GM18505 (cell line): ENCODE measurements at regions not wholly inside any gene's neighbourhood (a gene's known extent, or its start where the extent isn't known, plus 50 kb on each side); places are given as distances from the start of the nearest gene placed in this dataset.
"Not testable (repeated sequence)": the region's sequence is repeated elsewhere in the genome, so short reads cannot be mapped to it uniquely, and the experiment has no call there.

Experiments used
- ATAC-seq: cut with Tn5 transposase; IDR thresholded peaks from one replicate; pipeline ENCODE4 v1.9.1; 2021; ENCODE audit not compliant: unreplicated experiment
- POLR2A ChIP-seq: IDR thresholded peaks from 4 replicates; pipeline ENCODE4 v1.6.1; 2011; ENCODE audit warnings: borderline replicate concordance; ENCODE audit not compliant: insufficient read depth, insufficient read length; ENCODE audit errors: extremely low read depth

DNA sequence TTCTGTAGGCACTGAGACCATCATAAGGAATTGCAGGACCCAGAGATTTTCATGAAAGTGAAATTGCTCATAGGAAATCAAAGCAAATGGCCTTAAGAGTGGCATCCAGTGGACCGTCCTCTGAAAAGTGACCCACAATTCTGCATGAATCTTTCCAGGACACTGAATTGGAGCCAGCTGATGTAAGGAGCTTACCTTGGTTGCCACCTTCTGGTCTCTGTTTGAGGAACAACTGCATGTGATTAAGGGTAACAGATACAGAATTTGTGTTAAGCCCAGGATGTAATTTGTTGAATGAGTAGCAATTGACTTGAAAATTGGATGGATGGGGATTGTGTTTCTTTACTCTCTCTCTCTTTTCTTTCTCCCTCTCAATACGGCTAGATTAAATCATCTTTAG lies 49.9 kb upstream of the GAS1 start:
- no peak for ATAC-seq
- TF ChIP-seq POLR2A = no peak

DNA sequence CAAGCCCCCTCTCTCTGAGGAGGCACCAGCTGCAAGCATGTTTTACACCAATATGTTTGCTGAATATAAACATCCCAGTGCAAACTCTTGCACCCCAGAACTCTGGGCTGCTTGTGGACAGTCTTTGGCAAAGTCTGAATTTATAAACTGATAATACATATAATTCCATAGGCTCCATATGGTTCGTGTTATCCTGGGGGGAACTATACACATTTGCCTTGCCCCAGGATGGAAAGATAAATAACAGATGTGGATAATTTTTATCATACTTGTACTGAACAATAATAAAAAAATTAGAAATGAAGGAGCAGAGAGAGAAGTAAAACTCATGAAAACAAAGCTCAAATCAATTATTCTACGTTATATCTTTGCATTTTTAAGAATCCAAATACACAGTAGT lies 50.6 kb upstream of the GAS1 start:
- ATAC-seq = no peak
- no peak for TF ChIP-seq POLR2A

DNA sequence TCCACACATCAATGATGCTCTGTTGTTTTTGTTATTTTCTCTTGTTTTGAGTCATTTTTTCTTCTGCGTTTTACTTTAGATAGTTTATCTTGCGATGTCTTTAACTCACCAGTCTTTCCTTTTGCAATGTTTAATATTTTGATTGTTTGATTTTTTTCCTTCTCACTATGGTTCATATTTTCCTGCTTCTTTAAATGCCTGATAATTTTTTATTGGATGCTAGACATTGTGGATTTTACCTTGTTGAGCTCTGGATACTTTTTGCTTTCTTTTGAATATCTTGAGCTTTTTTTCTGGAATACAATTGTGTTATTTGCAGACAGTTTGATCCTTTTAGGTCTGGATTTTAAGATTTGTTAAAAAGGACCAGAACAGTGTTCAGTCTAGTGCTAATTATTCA lies 55.2 kb upstream of the GAS1 start:
- no peak for TF ChIP-seq POLR2A
- no peak for ATAC-seq

DNA sequence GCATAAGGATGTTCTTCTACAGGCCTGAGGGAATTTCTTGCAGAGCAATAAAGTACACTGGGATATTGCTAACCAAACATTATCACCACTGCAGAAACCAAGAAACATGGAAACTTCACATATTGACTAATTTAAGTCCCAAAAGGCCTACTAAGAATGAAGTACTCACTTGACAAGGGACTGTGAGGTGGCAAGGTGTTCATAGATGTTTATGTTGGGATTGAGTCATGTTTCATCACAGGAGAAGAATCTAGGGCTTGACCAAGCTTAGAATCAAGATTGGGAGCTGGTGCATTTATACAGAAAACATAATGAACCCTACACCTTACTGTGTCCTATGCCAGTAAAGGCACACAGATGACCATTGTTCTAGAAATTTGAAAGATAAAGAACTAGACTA lies 56.7 kb upstream of the GAS1 start:
- no peak for ATAC-seq

GRCh38 chr9:87006956-87007355 lies 59.6 kb upstream of the GAS1 start:
- TF ChIP-seq POLR2A = no peak
- ATAC-seq = no peak

More for the DNA sequence above, 56.7 kb upstream of the GAS1 start:
- no peak for TF ChIP-seq POLR2A

GRCh38 chr9:87007711-87008366 lies 60.5 kb upstream of the GAS1 start:
- no peak for TF ChIP-seq POLR2A
- no peak for ATAC-seq

DNA sequence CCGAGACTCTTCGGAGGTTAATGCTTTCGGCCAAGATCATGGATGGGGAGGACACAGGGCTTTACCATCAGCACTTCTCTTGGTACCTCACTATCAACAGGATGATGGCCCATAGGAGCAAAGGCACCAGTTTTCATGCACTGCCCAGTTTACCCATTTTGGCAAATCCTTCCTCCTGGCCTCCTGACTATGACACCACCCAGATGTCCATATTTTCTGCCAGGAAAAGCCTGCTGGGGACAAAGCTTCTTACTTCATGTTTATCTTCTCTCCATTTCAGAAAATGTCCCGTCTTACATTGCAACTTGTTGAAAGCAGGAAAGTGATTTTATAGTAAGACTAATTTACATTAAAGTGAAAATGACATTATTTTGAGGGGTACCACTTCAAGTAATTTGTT lies 61.4 kb upstream of the GAS1 start:
- no peak for TF ChIP-seq POLR2A
- no peak for ATAC-seq

DNA sequence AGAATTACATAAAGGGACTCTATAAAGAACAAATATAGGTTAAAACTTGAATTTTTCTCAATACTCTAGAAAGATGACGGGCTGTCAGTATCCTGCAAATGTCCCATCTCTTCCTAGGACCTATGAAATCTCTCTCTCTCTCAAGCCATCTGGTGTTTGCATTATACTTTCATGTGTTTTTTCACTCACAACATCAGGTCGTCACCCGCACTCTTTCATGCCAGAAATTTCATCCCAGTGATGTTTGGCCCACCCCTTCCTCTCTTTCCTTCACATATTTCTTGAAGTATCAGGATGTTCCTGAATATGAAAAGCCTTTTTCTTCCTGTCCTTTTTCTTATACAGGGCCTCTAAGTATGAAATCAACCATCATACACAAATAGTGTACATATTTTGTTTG lies 63.3 kb upstream of the GAS1 start:
- ATAC-seq = no peak
- TF ChIP-seq POLR2A = no peak

GRCh38 chr9:87011551-87011950 lies 64.2 kb upstream of the GAS1 start:
- TF ChIP-seq POLR2A = no peak
- ATAC-seq = no peak

GRCh38 chr9:87013490-87013889 lies 66.2 kb upstream of the GAS1 start:
- no peak for TF ChIP-seq POLR2A
- ATAC-seq = no peak

- TF ChIP-seq POLR2A = no peak
- no peak for ATAC-seq
These were observed 67.1 kb upstream of the GAS1 start for GRCh38 chr9:87014436-87014835.

- TF ChIP-seq POLR2A = no peak
- ATAC-seq = no peak
These were observed 69.4 kb upstream of the GAS1 start for GRCh38 chr9:87016681-87017080.

GRCh38 chr9:87020169-87020950 lies 73.1 kb upstream of the GAS1 start:
- no peak for ATAC-seq
- no peak for TF ChIP-seq POLR2A

GRCh38 chr9:87022178-87022577 lies 74.9 kb upstream of the GAS1 start:
- no peak for TF ChIP-seq POLR2A
- no peak for ATAC-seq

GRCh38 chr9:87026204-87026603 lies 78.9 kb upstream of the GAS1 start:
- no peak for TF ChIP-seq POLR2A
- no peak for ATAC-seq

DNA sequence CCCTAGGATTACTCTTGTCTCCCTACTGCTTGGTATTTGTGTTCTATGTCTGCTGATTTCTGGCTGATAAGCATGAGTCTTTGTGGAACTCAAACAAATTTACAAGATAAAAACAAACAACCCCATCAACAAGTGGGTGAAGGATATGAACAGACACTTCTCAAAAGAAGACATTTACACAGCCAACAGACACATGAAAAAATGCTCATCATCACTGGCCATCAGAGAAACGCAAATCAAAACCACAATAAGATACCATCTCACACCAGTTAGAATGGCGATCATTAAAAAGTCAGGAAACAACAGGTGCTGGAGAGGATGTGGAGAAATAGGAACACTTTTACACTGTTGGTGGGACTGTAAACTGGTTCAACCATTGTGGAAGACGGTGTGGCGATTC lies 81.5 kb upstream of the GAS1 start:
- not testable (repeated sequence) for ATAC-seq
